ENCODE measurements at regions not wholly inside any gene's neighbourhood (a gene's known extent, or its start where the extent isn't known, plus 50 kb on each side); places are given as distances from the start of the nearest gene placed in this dataset.
A peak's percentile ranks its signal among the peaks of the same experiment; 100 is the strongest.
"Not testable (repeated sequence)": the region's sequence is repeated elsewhere in the genome, so short reads cannot be mapped to it uniquely, and the experiment has no call there.

- in situ Hi-C loops (cut with HindIII; ENCODE audit: low pct_unique_long_range_greater_than_20kb, low sequenced_read_pairs): no loop called here
- no peak for DNase-seq (ENCODE audit: low read depth, low spot score)
Observed at GRCh38 chr5:74402553-74402952, 238.0 kb downstream of the ENC1 start.

GRCh38 chr5:74401946-74402320, 238.6 kb downstream of the ENC1 start:
- no peak for DNase-seq (ENCODE audit: low read depth, low spot score)
- in situ Hi-C loops (cut with HindIII; ENCODE audit: low pct_unique_long_range_greater_than_20kb, low sequenced_read_pairs): no loop called here

- peak; percentile 24 for DNase-seq (ENCODE audit: low read depth, low spot score)
- in situ Hi-C loops (cut with HindIII; ENCODE audit: low pct_unique_long_range_greater_than_20kb, low sequenced_read_pairs): no loop called here
Observed at GRCh38 chr5:74401281-74401945, 239.1 kb downstream of the ENC1 start.

DNA sequence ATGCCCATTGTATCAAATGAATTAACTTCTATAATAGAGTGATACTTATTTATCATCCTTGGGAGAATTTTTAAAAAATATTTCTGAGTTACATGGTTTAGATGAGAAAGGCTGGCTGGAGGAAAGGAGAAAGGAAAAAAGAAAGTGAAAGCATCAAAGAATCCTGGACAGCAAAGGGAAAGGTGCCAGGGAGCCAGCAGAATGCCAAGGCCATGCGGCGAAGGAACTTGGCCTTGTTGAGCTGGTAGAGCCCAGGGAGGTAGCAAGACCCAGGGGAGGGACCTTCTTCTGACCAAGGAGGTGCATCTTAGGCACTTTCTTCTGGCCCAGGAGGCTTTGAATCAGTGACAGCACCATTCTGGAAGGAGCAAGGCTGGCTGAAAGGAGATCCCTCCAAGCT, 240.5 kb downstream of the ENC1 start:
- DNase-seq (ENCODE audit: low read depth, low spot score): no peak
- in situ Hi-C loops (cut with HindIII; ENCODE audit: low pct_unique_long_range_greater_than_20kb, low sequenced_read_pairs): no loop called here

DNA sequence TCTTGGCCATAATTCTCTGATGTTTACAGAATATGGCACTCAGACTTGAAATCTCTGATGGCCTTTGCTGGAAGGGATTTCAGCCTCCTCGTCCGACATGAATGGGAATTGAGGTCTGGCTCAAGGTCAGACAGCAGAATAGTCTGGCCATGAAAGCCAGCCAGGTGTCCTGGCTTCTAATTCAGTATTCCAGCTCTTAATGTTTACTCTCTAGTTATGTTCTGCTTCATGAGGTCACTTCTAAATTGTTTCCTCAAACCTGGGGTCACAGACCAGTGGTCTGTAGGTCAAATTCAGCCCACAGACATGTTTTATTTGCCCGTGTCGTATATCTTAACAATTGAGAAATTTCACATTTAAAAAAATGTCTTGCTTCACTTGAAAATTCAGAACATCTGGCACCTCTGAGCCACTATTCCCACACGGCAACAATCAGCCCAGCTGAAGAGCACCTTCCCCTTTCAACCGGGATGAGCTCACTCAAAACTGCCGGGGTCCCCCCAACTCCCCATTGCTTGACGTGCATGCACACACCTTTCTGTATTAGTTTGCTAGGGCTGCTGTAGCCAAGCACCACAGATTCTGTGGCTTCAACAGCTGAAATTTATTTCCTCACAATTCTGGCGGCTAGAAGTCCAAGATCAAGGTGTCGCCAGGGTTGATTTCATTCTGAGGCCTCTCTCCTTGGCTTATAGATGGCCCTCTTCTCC, 243.5 kb downstream of the ENC1 start:
- in situ Hi-C loops (cut with HindIII; ENCODE audit: low pct_unique_long_range_greater_than_20kb, low sequenced_read_pairs): no loop called here
- DNase-seq (ENCODE audit: low read depth, low spot score): no peak

DNA sequence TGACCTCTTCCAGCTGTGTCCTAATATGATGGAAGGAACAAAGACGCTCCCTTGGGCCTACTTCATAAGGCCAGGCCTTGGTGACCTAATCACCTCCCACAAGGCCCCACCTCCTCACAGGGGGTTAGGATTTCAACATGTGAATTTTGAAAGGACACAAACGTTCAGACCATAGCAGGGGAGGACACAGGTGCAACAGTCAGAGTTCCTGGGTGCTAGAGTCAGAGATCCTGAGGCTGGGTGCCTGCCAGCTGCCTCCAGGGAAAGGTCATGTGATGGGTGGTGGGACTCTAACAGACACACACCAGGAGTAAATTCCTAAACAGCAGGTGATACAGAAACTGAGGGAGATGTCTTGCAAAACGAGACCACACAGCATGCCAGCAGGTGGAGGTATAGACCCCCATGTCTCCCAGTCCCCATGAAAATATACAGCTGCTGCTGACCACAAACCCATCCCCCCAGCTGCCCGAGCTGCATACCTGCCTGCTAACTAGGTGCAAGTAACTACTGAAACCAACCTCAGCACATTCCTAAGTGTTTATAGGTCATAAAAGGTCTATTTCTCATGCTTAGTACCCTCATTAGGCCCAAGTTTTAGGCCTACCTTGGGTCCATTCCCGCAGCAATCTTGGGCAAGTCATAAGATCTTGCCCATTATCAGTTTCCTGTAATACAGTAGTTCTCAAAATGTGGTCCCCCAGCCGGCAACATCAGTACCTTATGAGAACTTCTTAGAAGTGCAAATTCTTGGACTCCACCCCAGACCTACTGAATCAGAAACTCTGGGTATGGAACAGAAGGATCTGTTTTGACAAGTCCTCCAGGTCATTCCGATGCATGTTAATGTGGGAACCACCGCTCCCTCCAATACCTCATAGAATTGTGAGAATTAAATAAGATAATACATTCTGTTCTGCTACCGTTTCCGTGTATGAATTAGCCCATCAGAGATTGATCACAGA, 245.3 kb downstream of the ENC1 start:
- DNase-seq (ENCODE audit: low read depth, low spot score): no peak
- in situ Hi-C loops (cut with HindIII; ENCODE audit: low pct_unique_long_range_greater_than_20kb, low sequenced_read_pairs): no loop called here

DNA sequence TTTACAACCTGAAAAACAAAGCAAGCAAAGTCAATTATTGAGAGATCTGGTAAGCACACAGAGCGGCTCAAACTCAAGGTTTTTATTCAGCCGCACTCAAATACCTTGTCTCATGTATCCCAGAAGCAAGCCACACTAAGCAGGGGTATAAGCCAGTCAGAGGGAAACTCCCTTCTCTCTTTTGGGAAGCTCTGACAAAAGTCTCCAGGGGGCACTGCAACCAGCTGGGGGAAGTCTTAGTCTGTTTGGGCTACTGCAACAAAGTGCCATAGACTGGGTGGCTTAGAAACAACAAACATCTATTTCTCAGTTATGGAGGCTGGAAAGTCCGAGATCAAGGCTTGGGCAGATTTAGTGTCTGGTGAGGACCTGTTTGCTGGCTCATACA, 246.0 kb downstream of the ENC1 start:
- in situ Hi-C loops (cut with HindIII; ENCODE audit: low pct_unique_long_range_greater_than_20kb, low sequenced_read_pairs): no loop called here

GRCh38 chr5:74393943-74394342, 246.6 kb downstream of the ENC1 start:
- in situ Hi-C loops (cut with HindIII; ENCODE audit: low pct_unique_long_range_greater_than_20kb, low sequenced_read_pairs): no loop called here
- DNase-seq (ENCODE audit: low read depth, low spot score): no peak

More for the DNA sequence above, 246.0 kb downstream of the ENC1 start:
- DNase-seq (ENCODE audit: low read depth, low spot score): peak; percentile 24

- in situ Hi-C loops (cut with HindIII; ENCODE audit: low pct_unique_long_range_greater_than_20kb, low sequenced_read_pairs): no loop called here
- peak; percentile 25 for DNase-seq (ENCODE audit: low read depth, low spot score)
Observed at GRCh38 chr5:74392711-74393351, 247.7 kb downstream of the ENC1 start.

- in situ Hi-C loops (cut with HindIII; ENCODE audit: low pct_unique_long_range_greater_than_20kb, low sequenced_read_pairs): no loop called here
Observed at GRCh38 chr5:74391410-74391809, 249.1 kb downstream of the ENC1 start.

DNA sequence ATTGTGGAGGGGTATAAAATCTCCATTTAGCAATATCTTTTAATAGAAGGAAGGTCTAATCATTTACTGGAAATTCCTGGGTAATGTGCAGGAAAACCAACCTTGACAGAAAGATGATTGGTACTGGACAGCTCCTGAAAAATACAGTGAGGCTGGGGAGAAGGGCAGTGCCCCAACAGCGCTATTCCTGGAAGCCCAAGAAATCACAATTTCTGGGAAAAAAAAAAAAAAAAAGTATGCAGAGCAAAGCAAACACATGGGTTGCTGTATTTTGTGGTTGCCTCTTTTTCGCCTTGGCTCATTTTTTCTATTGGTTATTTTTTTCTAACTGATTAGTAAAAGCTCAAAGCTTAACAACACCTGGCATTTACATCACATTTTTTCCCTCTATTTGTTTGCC, 249.7 kb downstream of the ENC1 start:
- in situ Hi-C loops (cut with HindIII; ENCODE audit: low pct_unique_long_range_greater_than_20kb, low sequenced_read_pairs): no loop called here

More at GRCh38 chr5:74391410-74391809, 249.1 kb downstream of the ENC1 start:
- DNase-seq (ENCODE audit: low read depth, low spot score): no peak

DNA sequence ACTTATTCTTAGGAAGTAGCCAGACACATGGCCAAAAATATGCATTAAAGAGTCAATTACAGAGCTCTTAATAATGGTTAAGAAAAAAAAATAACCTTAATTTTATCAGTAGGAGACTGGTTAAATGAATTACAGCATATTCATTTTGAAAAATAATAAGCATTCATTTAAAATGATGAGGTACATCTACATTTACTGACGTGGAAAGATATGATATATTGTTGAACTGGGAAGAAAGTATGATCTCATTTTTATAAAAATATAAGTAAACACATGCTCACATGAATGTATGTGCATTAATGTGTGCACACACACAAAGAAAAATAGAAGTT, 250.3 kb downstream of the ENC1 start:
- in situ Hi-C loops (cut with HindIII; ENCODE audit: low pct_unique_long_range_greater_than_20kb, low sequenced_read_pairs): no loop called here
- DNase-seq (ENCODE audit: low read depth, low spot score): no peak

More for the DNA sequence above, 249.7 kb downstream of the ENC1 start:
- DNase-seq (ENCODE audit: low read depth, low spot score): no peak

DNA sequence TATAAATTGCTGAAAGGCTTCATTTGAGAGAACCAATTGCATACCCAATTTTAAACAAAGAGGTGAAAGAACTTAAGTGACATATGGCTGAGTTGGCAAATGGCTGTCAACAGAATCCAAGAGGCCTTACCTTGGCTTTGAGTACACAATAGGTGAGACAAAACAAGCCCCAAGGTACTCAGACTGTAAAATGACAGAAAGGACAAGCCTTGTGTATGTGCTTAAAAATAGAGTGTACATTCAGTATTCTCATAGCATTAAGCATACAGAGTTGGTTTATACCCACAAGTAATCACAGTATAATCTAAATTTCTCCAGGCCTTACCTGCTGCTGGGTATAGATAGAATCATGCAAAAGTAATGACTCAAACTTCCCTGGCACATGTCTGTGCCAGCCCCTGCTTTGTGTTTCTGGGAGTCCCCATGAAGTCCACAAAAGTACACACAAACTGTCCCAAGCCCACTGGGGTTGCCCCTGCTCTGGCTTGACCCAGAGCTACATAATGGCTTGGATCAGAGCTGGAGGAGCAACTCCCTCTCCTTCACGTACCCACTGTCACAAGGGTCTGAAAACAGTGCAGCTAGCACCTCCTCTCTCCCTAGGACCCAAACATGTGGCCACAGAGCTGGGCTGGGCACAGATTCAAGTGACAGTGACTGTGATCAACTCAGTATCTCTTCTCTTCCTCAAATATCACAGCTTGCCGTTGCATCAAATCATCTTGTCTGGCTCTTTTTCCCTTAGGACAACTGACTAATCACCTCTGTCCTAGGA, 250.8 kb downstream of the ENC1 start:
- DNase-seq (ENCODE audit: low read depth, low spot score): no peak
- in situ Hi-C loops (cut with HindIII; ENCODE audit: low pct_unique_long_range_greater_than_20kb, low sequenced_read_pairs): no loop called here

DNA sequence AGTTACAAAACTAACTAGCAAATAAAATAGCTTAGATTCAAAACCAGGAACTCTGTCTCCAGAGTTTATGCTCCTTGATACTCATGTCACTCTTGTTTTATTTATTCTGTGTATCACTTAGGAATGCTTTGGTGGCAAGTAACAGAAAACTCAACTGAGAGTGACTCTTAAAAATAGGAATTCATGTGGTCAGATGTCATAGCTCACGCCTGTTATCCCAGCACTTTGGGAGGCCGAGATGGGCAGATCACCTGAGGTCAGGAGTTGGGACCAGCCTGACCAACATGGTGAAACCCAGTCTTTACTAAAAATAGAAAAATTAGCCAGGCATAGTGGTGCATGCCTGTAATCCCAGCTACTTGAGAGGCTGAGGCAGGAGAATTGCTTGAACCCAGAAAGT, 252.1 kb downstream of the ENC1 start:
- in situ Hi-C loops (cut with HindIII; ENCODE audit: low pct_unique_long_range_greater_than_20kb, low sequenced_read_pairs); DNase-seq (ENCODE audit: low read depth, low spot score): not testable (repeated sequence)

- DNase-seq (ENCODE audit: low read depth, low spot score): no peak
- in situ Hi-C loops (cut with HindIII; ENCODE audit: low pct_unique_long_range_greater_than_20kb, low sequenced_read_pairs): no loop called here
Observed at GRCh38 chr5:74386571-74387334, 253.8 kb downstream of the ENC1 start.

- in situ Hi-C loops (cut with HindIII; ENCODE audit: low pct_unique_long_range_greater_than_20kb, low sequenced_read_pairs): no loop called here
- DNase-seq (ENCODE audit: low read depth, low spot score): no peak
Observed at GRCh38 chr5:74384851-74385250, 255.7 kb downstream of the ENC1 start.
